Vagina (tissue), 2 donors: ENCODE measurements at regions not wholly inside any gene's neighbourhood (a gene's known extent, or its start where the extent isn't known, plus 50 kb on each side); places are given as distances from the start of the nearest gene placed in this dataset.
"Not testable (repeated sequence)": the region's sequence is repeated elsewhere in the genome, so short reads cannot be mapped to it uniquely, and the experiment has no call there.

Source experiments
- POLR2A ChIP-seq, 2 donors: fragments of 450-650 bp; IDR thresholded peaks; one replicate each; pipeline ENCODE4 v1.6.1; 2017; ENCODE audit warnings: antibody characterized with exemption in 2 of 2, mild to moderate bottlenecking in 2 of 2, moderate library complexity in 2 of 2
- TF ChIP-seq, protein P1 (sequence below), 3 experiments: fragments of 450-650 bp in 2 of 3; fragments of 200-600 bp in 1 of 3; sonication (generic) in 1 of 3; IDR thresholded peaks; one replicate each; pipeline ENCODE4 v1.5.1; 2017 to 2019; ENCODE audit warnings: antibody characterized with exemption in 3 of 3, mild to moderate bottlenecking in 2 of 3, moderate library complexity in 2 of 3

DNA sequence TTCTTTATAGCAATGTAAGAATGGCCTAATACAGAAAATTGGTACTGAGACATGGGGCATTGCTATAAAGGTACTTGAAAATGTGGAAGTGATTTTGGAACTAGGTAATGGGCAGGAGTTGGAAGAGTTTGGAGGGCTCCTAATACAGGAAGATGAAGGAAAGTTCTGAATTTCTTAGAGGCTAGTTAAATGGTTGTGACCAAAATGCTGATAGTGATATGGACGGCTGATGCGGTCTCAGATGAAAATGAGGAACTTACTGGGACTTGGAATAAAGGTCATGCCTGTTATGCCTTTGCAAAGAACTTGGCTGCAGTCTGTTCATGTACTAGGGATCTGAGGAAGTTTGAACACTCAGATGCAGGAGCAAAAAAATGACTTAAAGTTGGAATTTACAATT is 132.2 kb upstream of the ZNG1F start:
- TF ChIP-seq, protein P1, sequence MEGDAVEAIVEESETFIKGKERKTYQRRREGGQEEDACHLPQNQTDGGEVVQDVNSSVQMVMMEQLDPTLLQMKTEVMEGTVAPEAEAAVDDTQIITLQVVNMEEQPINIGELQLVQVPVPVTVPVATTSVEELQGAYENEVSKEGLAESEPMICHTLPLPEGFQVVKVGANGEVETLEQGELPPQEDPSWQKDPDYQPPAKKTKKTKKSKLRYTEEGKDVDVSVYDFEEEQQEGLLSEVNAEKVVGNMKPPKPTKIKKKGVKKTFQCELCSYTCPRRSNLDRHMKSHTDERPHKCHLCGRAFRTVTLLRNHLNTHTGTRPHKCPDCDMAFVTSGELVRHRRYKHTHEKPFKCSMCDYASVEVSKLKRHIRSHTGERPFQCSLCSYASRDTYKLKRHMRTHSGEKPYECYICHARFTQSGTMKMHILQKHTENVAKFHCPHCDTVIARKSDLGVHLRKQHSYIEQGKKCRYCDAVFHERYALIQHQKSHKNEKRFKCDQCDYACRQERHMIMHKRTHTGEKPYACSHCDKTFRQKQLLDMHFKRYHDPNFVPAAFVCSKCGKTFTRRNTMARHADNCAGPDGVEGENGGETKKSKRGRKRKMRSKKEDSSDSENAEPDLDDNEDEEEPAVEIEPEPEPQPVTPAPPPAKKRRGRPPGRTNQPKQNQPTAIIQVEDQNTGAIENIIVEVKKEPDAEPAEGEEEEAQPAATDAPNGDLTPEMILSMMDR (IDR thresholded peaks at IDR 0.05) = not testable (repeated sequence)
- TF ChIP-seq POLR2A (IDR thresholded peaks at IDR 0.05) = not testable (repeated sequence)
